ENCODE measurements at regions not wholly inside any gene's neighbourhood (a gene's known extent, or its start where the extent isn't known, plus 50 kb on each side); places are given as distances from the start of the nearest gene placed in this dataset.
"Not testable (repeated sequence)": the region's sequence is repeated elsewhere in the genome, so short reads cannot be mapped to it uniquely, and the experiment has no call there.

GRCh38 chr1:99361406-99361805, 97.1 kb downstream of the PLPPR4 start:
- no peak for DNase-seq

GRCh38 chr1:99363531-99363930, 99.2 kb downstream of the PLPPR4 start:
- no peak for DNase-seq

DNA sequence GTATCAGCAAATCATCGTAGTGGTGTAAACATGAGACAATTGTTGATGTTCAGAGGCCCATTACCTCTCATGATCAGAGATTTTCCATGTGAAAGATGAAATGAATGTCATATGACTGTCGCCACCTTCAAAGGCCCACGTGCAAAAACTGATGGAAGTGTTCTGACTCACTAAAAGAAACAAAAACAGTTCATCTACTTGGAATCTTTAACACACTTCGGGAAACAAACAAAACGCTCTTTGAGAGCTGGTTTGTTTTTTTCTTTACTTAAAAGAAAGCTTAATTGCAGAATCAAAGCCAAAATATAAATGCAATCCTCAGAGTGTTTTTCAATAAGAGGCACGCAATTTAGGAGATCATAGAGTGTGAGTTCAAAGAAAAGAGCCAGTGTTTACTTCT, 100.8 kb downstream of the PLPPR4 start:
- DNase-seq, result peak; percentile 32 to 51

DNA sequence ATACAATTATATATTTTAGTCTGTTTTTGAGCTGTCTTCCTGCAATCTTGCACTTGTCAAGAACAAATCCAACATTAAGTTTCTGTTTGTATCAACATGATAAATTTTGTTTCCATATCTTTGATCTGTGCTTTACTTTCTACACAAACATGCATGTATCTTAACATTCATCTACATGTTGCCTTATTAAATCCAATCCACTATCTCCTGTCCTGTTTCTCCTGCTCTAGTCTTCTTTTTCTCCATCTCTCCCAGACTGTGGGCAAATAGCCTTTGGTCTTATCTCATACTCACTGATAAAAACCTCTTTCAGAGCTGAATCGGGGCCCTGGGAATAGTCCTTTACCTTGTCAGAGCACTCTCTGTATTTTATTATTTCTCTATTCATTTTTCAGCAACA, 101.3 kb downstream of the PLPPR4 start:
- no peak for DNase-seq

- DNase-seq, result no peak
Observed at GRCh38 chr1:99369154-99369553, 104.9 kb downstream of the PLPPR4 start.

DNA sequence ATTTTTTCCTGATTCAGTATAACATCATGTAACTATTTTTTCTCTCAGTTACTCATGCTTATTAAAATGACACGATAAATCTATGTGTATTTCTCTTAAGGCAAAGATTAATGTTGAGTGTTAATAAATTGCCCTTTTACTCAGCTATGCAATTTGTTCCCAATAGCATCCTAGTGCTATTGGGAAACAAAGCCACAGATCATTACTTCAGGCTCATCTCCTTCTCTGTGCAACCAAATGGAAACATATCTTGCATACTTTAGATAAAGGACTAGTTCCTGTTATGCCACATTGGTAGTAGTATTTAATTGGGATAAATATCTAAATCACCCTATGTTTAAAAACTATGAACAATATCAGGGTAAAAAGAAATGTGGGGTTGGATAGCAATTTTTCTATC, 106.2 kb downstream of the PLPPR4 start:
- DNase-seq, result no peak

DNA sequence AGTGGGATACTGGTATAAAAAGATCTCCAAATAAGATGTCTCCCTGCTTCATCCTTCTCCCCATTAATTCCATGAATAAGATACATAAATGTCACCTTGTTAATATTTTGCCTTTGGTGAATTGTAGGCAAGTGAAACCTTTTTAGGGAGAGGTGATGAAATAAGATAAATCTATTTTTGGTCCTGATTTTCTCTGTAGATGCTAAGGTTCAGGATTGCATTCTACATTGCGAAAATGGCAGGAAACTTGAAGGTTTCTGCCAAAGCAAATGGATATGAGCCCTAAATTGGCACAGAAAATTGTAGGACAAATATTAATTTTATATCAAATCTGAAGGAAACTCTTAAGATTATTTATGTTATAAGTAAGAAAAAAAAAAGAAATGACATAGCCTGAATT, 107.1 kb downstream of the PLPPR4 start:
- DNase-seq, result no peak

DNA sequence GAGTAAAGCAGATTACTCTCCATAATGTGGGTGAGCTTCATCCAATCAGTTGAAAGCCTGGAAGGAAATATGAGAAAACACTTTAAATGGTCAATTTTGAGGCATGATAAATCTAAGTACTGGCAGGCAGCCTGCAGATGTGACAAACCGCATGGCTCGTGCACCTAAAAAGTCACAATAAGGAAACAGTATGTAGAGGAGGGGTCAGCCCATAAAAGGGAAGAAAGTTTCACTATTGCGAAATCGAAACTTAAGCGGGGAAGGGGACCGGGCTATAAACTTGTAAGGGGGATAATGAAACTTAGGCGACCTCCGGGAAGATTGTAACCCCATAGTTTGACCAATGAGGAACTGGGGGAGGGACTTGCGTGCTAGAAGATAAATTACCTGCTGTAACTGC, 109.8 kb downstream of the PLPPR4 start:
- no peak for DNase-seq

DNA sequence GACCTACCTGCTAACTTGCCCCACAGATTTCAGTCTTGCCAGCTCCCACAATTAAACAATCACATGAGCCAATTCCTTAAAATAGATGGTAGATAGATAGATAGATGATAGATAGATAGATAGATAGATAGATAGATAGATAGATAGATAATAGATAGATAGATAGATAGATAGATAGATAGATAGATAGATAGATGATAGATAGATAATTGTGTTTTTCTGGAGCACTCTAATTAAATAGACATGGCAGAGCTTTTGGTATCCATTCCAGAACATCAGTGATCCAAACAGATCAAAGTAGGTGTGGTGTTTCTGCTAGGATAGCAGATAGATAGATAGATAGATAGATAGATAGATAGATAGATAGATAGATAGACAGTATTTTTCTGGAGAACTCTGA, 110.4 kb downstream of the PLPPR4 start:
- not testable (repeated sequence) for DNase-seq

DNA sequence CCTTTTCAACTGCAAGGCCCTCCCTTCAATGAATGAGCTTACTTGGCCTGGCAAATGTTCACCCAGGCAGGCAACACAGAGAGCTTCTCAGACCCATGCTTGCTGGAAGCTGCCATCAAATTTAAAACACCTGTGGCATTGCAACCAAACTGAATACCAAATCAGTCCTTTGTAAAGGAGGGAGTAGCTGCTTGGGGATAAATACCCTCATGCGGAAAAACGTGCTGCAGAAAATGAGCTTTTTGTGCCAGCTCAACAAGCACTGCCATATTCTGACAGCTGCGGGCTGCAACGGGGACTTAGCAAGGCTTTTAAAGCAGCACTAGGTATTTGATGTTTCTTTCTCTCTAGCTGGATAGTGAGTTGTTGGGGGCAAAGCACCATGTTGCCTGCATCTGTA, 119.7 kb downstream of the PLPPR4 start:
- no peak for DNase-seq

- no peak for DNase-seq
Observed at GRCh38 chr1:99385852-99386251, 121.6 kb downstream of the PLPPR4 start.

GRCh38 chr1:99396389-99396788, 132.1 kb downstream of the PLPPR4 start:
- DNase-seq, result no peak

DNA sequence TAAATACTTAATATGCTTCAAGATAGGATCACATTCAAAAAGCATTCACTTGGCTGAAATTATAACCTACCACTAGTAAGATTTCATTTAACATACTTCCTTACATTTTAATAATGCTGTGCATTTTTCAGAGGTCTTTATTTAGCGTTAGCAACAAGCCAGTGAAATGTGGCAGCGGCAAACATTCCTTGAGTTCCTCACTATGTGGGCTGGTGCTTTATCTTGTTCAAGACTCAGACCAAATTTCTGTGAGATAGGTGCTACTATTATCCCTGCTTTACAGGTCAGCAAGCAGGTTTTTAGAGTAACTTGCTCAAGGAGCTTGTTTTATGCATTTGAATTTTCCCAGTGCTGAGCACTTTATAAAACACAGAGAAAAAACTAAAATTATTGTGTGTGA, 132.7 kb downstream of the PLPPR4 start:
- no peak for DNase-seq

DNA sequence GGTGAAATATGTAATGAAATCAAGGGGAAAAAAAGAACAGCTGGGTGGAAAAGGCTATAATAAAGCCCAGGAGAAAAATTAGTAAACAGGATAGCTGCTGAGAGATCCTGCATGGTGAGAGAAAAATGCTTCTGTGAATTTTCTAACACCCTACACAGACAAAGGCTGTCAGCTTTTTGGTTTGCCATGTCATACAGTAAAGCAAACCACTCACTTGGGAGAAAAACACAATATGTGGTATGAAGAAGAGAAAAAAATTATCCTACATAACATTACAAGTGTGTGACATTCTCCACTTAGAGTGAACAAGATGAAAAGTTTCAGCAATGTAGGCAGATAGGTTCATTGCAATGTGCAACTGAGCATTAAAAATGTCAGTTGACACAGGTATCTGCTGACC, 133.6 kb downstream of the PLPPR4 start:
- no peak for DNase-seq

- DNase-seq, result not testable (repeated sequence)
Observed at GRCh38 chr1:99401556-99401955, 137.3 kb downstream of the PLPPR4 start.

DNA sequence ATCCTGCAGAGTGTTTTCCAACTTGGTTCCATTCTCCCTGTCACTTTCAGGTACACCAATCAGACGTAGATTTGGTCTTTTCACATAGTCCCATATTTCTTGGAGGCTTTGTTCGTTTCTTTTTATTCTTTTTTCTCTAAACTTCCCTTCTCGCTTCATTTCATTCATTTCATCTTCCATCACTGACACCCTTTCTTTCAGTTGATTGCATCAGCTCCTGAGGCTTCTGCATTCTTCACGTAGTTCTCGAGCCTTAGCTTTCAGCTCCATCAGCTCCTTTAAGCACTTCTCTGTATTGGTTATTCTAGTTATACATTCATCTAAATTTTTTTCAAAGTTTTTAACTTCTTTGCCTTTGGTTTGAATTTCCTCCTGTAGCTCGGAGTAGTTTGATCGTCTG, 140.1 kb downstream of the PLPPR4 start:
- DNase-seq, result not testable (repeated sequence)

DNA sequence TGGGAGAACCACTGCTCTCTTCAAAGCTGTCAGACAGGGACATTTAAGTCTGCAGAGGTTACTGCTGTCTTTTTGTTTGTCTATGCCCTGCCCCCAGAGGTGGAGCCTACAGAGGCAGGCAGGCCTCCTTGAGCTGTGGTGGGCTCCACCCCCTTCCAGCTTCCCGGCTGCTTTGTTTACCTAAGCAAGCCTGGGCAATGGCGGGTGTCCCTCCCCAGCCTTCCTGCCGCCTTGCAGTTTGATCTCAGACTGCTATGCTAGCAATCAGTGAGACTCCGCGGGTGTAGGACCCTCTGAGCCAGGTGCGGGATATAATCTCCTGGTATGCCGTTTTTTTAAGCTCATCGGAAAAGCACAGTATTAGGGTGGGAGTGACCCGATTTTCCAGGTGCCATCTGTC, 141.0 kb downstream of the PLPPR4 start:
- DNase-seq, result not testable (repeated sequence)

DNA sequence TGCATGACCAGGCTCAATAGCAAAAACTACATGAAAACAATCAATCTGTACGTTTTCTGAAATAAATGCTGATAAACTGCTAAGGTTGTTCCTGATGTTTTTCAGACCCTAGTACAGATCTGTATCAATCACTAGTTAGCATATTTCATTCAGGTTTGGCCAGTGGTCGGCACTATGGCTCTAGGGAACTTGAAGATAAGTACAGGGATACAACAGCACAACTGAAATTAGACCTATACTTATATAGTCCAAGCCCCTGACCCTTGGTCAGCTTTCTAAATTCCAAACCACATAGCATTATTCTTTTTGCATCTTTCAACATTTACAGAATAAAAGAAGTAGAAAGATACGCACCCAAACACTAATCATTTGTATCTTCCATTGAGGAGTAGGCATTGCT, 142.7 kb downstream of the PLPPR4 start:
- DNase-seq, result no peak

DNA sequence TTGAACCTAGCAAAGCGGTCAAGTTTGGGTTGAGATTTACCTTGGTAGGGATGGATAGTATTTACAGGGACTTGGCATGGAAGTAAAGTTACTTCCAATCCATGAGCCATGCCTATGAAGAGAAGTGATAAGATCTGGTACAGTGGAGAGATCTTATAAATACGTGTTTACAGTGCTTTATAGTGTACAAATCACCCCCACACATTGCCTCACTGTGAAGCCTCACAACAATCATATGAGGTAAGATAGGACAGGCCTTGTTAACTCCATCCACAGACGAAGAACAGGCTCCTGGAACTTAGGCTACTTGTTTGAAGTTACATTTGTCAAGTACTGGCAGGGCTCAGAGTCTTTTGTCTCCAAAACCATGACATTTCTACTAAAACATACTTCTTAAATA, 159.8 kb downstream of the PLPPR4 start:
- no peak for DNase-seq

GRCh38 chr1:99429754-99430153, 165.5 kb downstream of the PLPPR4 start:
- DNase-seq, result no peak

GRCh38 chr1:99438656-99439230, 174.5 kb downstream of the PLPPR4 start:
- DNase-seq, result no peak

DNA sequence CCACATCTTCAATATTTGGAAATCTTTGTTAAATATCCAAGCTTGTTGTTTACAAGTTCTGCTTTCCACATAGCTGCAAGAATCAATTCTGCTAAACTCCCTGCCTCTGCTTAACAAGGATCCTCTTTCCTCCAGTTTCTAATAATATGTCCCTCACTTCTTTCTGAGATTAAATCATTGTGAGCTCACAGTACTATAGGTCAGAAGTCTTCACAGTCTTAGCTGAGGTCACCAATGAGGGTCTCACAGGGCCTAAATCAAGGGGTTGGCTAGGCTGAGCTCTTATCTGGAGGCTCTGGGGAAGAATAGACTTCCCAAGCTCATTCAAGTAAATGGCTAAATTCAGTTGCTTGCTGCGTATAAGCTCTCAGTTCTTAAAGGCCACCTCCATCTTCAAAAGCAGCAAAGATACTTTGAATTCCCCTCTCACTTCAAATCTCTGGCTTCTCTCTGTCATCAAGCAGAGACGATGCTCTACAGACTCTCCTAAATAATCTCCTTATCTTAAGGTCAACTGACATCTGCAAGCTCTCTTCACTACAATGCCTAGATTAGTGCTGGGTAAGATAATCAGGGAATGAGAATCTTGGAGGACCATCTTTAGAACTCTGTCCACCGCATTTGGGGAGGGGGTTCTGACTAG, 175.3 kb downstream of the PLPPR4 start:
- DNase-seq, result no peak

DNA sequence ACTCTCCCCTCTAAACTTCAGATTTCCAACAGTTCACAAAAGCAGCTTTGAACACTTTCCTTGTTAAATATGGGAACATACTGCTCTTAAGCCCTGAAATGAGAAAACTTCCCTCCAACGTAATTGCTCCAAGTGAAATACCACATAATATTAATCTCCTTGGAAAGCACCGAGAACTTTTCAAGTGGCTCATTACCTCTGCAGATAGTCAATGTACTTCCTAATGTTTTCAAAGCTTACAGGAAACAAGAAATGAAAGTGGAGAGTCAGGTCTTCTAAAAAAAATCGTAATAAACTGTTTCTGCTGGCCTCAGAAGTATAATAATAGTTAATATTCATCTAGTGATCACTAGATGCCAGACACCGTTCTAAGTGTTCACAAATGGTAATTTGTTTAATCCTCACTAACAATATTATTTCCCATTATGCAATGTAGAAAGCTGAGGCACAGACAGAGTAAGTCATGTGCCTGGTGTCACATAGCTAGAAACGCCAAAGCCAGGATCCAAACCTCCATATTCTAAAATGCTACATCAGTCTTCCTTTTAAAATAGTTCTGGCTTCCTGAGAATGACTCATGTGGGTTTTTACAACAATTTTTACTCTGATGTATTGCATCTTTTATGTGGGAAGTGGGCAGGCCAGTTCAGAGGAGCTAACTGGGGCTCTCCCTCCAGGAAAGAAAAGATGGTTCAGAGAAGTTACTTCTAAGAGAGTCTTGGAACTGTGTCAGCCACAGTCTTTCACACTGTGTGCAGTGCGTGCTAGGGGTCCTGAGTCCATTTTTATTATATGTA, 177.2 kb downstream of the PLPPR4 start:
- no peak for DNase-seq

Measured in right lung (tissue), 2 donors.